A673 (cell line): ENCODE measurements at regions not wholly inside any gene's neighbourhood (a gene's known extent, or its start where the extent isn't known, plus 50 kb on each side); places are given as distances from the start of the nearest gene placed in this dataset.

Experiments used
- BruUV-seq: library from RNA; stranded (reverse); fragments of 400-500 nt; replicated peaks from 2 replicates; lab custom pipeline; 2021; lab: Mats Ljungman, UMichigan
- CTCF ChIA-PET: fragments of 300-600 bp; sonication (Branson Sonifier 250); formaldehyde crosslinking; loops from one replicate; lab custom pipeline; 2022; ENCODE audit warnings: antibody characterized with exemption; lab: Charles Lee
- POLR2A ChIA-PET: fragments of 300-600 bp; sonication (Branson Sonifier 250); formaldehyde crosslinking; loops from one replicate; lab custom pipeline; 2022; ENCODE audit warnings: antibody characterized with exemption; ENCODE audit not compliant: low non-redundant PET; lab: Charles Lee
- DNase-seq: peaks from one replicate; pipeline ENCODE4 v3.0.0-alpha.2; 2015; ENCODE audit warnings: low spot score
- H3K27ac ChIP-seq: fragments of 200-600 bp; sonication (generic); 2 replicates; pipeline ENCODE4 v1.5.1; 2016; ENCODE audit warnings: mixed run types, low read depth, mild to moderate bottlenecking, mixed read lengths, antibody characterized with exemption, low read length; ENCODE audit not compliant: poor library complexity, severe bottlenecking
- H3K27me3 ChIP-seq: fragments of 200-600 bp; sonication (generic); replicated peaks from 2 replicates; pipeline ENCODE4 v1.6.1; 2017; ENCODE audit warnings: mixed run types, low read depth, mild to moderate bottlenecking, mixed read lengths, antibody characterized with exemption, low read length; ENCODE audit not compliant: insufficient read depth, poor library complexity
- H3K36me3 ChIP-seq: fragments of 200-600 bp; sonication (generic); 2 replicates; pipeline ENCODE4 v1.6.1; 2016; ENCODE audit warnings: mixed run types, mild to moderate bottlenecking, mixed read lengths, antibody characterized with exemption, low read length; ENCODE audit not compliant: insufficient read depth, poor library complexity, severe bottlenecking
- H3K4me1 ChIP-seq: fragments of 200-600 bp; sonication (generic); 2 replicates; pipeline ENCODE4 v1.6.1; 2017; ENCODE audit warnings: mixed run types, mild to moderate bottlenecking, mixed read lengths, antibody characterized with exemption, low read length; ENCODE audit not compliant: insufficient read depth, poor library complexity, severe bottlenecking
- H3K4me3 ChIP-seq: fragments of 200-600 bp; sonication (generic); 2 replicates; pipeline ENCODE4 v1.5.1; 2016; ENCODE audit warnings: low read depth, mixed run types, mild to moderate bottlenecking, mixed read lengths, low read length; ENCODE audit not compliant: poor library complexity, severe bottlenecking
- H3K9me3 ChIP-seq: fragments of 200-600 bp; sonication (generic); 2 replicates; pipeline ENCODE4 v1.6.1; 2016; ENCODE audit warnings: mixed run types, low read depth, mild to moderate bottlenecking, mixed read lengths, antibody characterized with exemption, low read length; ENCODE audit not compliant: poor library complexity, severe bottlenecking
- EZH2 ChIP-seq: fragments of 200-600 bp; sonication (generic); IDR thresholded peaks from 2 replicates; pipeline ENCODE4 v1.6.1; 2017; ENCODE audit warnings: borderline replicate concordance, low read depth, mild to moderate bottlenecking, mixed read lengths, antibody characterized with exemption, low read length; ENCODE audit not compliant: poor library complexity, severe bottlenecking
- intact Hi-C: fragments of 100-400 bp; cut with micrococcal nuclease; formaldehyde crosslinking; loops from one replicate; pipeline ENCODE4 v1.10.0; 2022; ENCODE audit not compliant: unreplicated experiment
- TF ChIP-seq, protein P1 (sequence below): fragments of 300-800, 200-600 bp; sonication (generic); conservative IDR thresholded peaks from 2 replicates; pipeline ENCODE4 v1.5.1; 2017; ENCODE audit warnings: low read depth, mild to moderate bottlenecking, antibody characterized with exemption, low read length, moderate library complexity, mixed read lengths

DNA sequence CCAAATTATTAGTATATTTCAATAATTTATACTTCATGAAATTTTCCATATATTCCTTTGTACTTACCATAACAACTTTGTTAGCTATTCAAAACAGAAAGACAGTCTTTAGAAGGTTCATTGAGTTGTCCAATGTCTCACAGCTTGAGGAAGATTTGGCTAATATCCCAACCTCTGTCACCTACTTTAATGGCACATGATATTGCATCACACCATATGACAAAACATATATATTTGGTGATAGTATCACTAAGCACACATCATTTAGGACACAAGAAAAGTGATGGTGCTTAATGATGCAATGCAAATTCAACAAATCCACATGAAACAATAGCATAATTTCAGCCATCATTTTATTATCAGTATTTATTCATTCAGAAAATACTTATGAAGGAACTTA lies 122.0 kb upstream of the BRINP3 start:
- TF ChIP-seq, protein P1, sequence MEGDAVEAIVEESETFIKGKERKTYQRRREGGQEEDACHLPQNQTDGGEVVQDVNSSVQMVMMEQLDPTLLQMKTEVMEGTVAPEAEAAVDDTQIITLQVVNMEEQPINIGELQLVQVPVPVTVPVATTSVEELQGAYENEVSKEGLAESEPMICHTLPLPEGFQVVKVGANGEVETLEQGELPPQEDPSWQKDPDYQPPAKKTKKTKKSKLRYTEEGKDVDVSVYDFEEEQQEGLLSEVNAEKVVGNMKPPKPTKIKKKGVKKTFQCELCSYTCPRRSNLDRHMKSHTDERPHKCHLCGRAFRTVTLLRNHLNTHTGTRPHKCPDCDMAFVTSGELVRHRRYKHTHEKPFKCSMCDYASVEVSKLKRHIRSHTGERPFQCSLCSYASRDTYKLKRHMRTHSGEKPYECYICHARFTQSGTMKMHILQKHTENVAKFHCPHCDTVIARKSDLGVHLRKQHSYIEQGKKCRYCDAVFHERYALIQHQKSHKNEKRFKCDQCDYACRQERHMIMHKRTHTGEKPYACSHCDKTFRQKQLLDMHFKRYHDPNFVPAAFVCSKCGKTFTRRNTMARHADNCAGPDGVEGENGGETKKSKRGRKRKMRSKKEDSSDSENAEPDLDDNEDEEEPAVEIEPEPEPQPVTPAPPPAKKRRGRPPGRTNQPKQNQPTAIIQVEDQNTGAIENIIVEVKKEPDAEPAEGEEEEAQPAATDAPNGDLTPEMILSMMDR, result no peak
- TF ChIP-seq EZH2, result no peak
- no peak for DNase-seq
- Histone ChIP-seq H3K27me3 (no peaks in the 10 kb centered on the region), H3K36me3 (no peaks in the 10 kb centered on the region), H3K27ac (no peak overlapping the region), H3K4me3 (no peak overlapping the region), H3K9me3 (no peaks in the 10 kb centered on the region), H3K4me1 (no peaks in the 10 kb centered on the region)
- ChIA-PET CTCF (no interaction called here), POLR2A (no interaction called here)
- BruUV-seq, result no TSS peak
- intact Hi-C loops, result no loop called here

DNA sequence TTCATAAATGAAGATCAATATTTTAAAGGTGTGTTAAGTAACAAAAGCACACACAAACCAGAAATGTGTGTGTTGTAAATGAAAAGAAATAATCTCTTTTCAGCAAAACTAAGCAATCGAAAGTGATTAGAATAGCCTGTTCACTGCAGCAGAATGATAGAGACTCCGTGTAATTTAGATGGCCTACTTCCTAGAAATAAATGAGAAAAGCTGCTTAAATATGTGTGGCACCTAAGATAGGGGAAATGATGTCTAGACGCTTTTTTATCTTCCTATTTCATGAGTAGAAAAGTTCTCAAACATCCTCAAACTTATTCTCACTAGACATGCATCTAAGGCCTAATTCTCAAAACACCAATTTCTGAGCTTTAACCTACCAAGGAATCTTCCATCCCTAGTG lies 124.7 kb upstream of the BRINP3 start:
- intact Hi-C loops, result no loop called here
- H3K27me3 ChIP-seq, result no peaks in the 10 kb centered on the region
- DNase-seq, result no peak
- no peaks in the 10 kb centered on the region for H3K9me3 ChIP-seq
- POLR2A ChIA-PET, result no interaction called here
- no peak overlapping the region for H3K4me3 ChIP-seq
- BruUV-seq, result no TSS peak
- CTCF ChIA-PET, result no interaction called here
- H3K36me3 ChIP-seq, result no peaks in the 10 kb centered on the region
- TF ChIP-seq, protein P1, result no peak
- no peak for TF ChIP-seq EZH2
- H3K27ac ChIP-seq, result no peak overlapping the region
- no peaks in the 10 kb centered on the region for H3K4me1 ChIP-seq

DNA sequence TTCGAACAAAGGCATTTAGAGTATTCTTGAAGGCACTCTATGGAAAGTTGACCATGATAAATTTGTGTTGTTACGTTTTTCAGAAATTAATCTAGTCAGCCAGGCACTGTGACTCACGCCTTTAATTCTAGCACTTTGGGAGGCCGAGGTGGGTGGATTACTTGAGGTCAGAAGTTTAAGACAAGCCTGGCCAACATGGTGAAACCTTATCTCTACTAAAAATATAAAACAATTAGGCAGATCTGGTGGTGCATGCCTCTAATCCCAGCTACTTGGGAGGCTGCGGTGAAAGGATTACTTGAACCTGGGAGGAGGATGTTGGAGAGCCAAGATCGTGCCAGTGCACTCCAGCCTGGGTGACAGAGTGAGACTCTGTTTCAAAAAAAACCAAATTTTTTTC lies 130.6 kb upstream of the BRINP3 start:
- no peaks in the 10 kb centered on the region for H3K36me3 ChIP-seq
- ChIA-PET CTCF (no interaction called here), POLR2A (no interaction called here)
- no TSS peak for BruUV-seq
- H3K4me3 ChIP-seq, result no peak overlapping the region
- H3K27me3 ChIP-seq, result no peaks in the 10 kb centered on the region
- intact Hi-C loops, result no loop called here
- DNase-seq, result no peak
- no peaks in the 10 kb centered on the region for H3K4me1 ChIP-seq
- H3K27ac ChIP-seq, result no peak overlapping the region
- TF ChIP-seq, protein P1, result no peak
- no peak for TF ChIP-seq EZH2
- H3K9me3 ChIP-seq, result no peaks in the 10 kb centered on the region
